Activated B cell treated with CpG ODN at 0.5 μM for 24 hours (primary cell): ENCODE measurements at regions not wholly inside any gene's neighbourhood (a gene's known extent, or its start where the extent isn't known, plus 50 kb on each side); places are given as distances from the start of the nearest gene placed in this dataset.
"Not testable (repeated sequence)": the region's sequence is repeated elsewhere in the genome, so short reads cannot be mapped to it uniquely, and the experiment has no call there.

Experiments used
- ATAC-seq: fragments of 200-7000 bp; cut with Tn5 transposase; one replicate; pipeline ENCODE4 v1.10.0; 2021; ENCODE audit warnings: low read depth, mild to moderate bottlenecking, moderate library complexity
- CTCF ChIA-PET: fragments of 350-600 bp; sonication (Branson Sonifier 250); formaldehyde crosslinking; loops from one replicate; lab custom pipeline; 2021; ENCODE audit warnings: antibody characterized with exemption; lab: Charles Lee
- POLR2A ChIA-PET: fragments of 350-600 bp; sonication (Branson Sonifier 250); formaldehyde crosslinking; loops from one replicate; lab custom pipeline; 2021; ENCODE audit warnings: antibody characterized with exemption; lab: Charles Lee
- DNase-seq: peaks from one replicate; pipeline ENCODE4 v3.0.0; 2022
- H3K27ac Mint-ChIP-seq: one replicate; pipeline ENCODE4 v1.8.0; 2020; ENCODE audit warnings: mixed read lengths
- H3K27me3 Mint-ChIP-seq: one replicate; pipeline ENCODE4 v1.8.0; 2021; ENCODE audit warnings: mixed read lengths
- H3K36me3 Mint-ChIP-seq: one replicate; pipeline ENCODE4 v1.8.0; 2021; ENCODE audit warnings: low read depth, mixed read lengths
- H3K4me1 Mint-ChIP-seq: one replicate; pipeline ENCODE4 v1.8.0; 2021; ENCODE audit warnings: mixed read lengths
- H3K4me3 Mint-ChIP-seq: one replicate; pipeline ENCODE4 v1.8.0; 2020; ENCODE audit warnings: mild to moderate bottlenecking, mixed read lengths
- H3K9me3 Mint-ChIP-seq: one replicate; pipeline ENCODE4 v1.8.0; 2020; ENCODE audit warnings: mixed read lengths
- intact Hi-C: fragments of 100-400 bp; cut with micrococcal nuclease; formaldehyde crosslinking; loops from one replicate; pipeline ENCODE4 v1.15.1; 2024
- TF ChIP-seq, protein P1 (sequence below): fragments of 200-600 bp; IDR thresholded peaks from one replicate; pipeline ENCODE4 v1.8.0; 2022; ENCODE audit warnings: antibody characterized with exemption, mild to moderate bottlenecking

DNA sequence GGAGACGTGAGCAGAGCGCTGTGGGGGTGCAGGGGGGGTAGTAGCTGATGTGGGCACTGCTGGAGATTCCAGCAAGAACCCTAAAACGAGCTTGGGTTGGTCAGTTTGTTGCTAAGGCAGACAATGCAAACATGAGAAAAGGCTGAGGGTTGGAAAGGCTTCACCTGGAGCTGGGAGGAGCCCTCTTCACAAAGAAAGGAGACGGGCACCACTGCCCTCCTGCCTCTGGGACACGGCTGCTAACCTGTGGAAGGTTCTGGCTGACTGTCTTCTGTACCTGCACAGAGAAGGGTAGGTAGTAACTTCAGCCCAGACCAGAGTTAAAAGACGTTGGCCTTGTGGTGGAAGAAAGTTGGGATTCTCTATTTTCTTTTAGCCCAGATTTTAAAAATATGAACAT, 108.7 kb downstream of the SUCLA2 start:
- H3K27me3 Mint-ChIP-seq = no peaks in the 10 kb centered on the region
- no peak overlapping the region for H3K4me3 Mint-ChIP-seq
- DNase-seq = no peak
- TF ChIP-seq, protein P1, sequence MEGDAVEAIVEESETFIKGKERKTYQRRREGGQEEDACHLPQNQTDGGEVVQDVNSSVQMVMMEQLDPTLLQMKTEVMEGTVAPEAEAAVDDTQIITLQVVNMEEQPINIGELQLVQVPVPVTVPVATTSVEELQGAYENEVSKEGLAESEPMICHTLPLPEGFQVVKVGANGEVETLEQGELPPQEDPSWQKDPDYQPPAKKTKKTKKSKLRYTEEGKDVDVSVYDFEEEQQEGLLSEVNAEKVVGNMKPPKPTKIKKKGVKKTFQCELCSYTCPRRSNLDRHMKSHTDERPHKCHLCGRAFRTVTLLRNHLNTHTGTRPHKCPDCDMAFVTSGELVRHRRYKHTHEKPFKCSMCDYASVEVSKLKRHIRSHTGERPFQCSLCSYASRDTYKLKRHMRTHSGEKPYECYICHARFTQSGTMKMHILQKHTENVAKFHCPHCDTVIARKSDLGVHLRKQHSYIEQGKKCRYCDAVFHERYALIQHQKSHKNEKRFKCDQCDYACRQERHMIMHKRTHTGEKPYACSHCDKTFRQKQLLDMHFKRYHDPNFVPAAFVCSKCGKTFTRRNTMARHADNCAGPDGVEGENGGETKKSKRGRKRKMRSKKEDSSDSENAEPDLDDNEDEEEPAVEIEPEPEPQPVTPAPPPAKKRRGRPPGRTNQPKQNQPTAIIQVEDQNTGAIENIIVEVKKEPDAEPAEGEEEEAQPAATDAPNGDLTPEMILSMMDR = no peak
- intact Hi-C loops = no loop called here
- no peaks in the 10 kb centered on the region for H3K4me1 Mint-ChIP-seq
- H3K36me3 Mint-ChIP-seq = no peaks in the 10 kb centered on the region
- H3K27ac Mint-ChIP-seq = no peak overlapping the region
- ATAC-seq = no peak
- H3K9me3 Mint-ChIP-seq = no peaks in the 10 kb centered on the region
- POLR2A ChIA-PET = no interaction called here
- CTCF ChIA-PET = no interaction called here

DNA sequence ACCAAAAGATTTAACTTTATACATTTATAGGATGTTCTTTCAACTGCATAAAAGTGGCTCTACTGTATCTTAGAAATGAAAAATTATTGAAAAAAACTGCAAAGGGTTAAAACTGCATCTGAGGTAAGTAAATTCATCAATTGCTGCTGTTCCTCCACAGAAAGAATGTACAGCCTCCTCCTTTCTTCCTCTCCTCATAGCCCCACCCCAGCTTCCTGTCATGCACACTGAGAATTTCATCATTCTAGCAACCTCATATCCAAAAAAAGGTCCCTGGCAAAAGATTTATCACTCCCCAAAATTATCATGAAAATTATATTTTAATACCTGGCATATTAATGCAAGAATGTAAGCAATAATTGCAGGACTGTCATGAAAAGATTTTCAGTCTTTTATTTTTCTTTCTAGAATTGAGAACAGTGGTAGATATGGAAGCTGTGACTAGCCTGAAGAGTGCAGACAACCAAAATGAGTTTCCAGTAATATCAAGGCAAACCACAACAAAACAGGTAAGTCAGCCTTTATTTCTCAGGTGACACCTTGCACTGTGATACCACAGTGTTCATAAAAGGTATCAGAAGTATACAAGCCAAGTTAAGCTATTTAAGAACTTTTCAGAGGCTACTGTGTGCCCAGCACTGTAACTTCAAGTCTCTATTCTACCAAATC, 110.8 kb downstream of the SUCLA2 start:
- ChIA-PET CTCF (no interaction called here), POLR2A (no interaction called here)
- TF ChIP-seq, protein P1 = no peak
- ATAC-seq (no peak), DNase-seq (no peak)
- H3K4me1 Mint-ChIP-seq = no peaks in the 10 kb centered on the region
- no peaks in the 10 kb centered on the region for H3K36me3 Mint-ChIP-seq
- intact Hi-C loops = no loop called here
- H3K9me3 Mint-ChIP-seq = no peaks in the 10 kb centered on the region
- no peak overlapping the region for H3K4me3 Mint-ChIP-seq
- H3K27ac Mint-ChIP-seq = no peak overlapping the region
- H3K27me3 Mint-ChIP-seq = no peaks in the 10 kb centered on the region

DNA sequence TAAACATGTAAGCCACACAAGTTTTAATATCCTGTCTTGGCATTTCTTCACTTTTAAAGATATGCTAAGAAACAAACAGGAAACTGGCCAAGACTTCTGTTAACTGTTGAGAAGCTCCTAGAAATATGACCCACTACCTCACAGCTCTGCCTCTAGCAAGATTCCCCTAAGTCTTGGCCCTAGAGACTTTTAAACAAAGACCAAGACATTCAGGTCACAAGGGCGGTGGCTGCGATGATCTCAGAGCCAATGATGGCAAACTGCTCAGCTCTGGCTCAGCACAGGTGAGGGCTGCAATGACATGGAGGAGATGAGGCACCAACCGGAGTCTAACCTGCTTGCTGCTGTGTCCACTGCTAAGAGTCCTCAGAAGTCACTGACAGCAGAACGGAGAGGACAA, 114.8 kb downstream of the SUCLA2 start:
- H3K36me3 Mint-ChIP-seq = no peaks in the 10 kb centered on the region
- CTCF ChIA-PET = no interaction called here
- DNase-seq (no peak), ATAC-seq (no peak)
- intact Hi-C loops = no loop called here
- no peaks in the 10 kb centered on the region for H3K4me1 Mint-ChIP-seq
- POLR2A ChIA-PET = no interaction called here
- TF ChIP-seq, protein P1 = no peak
- H3K4me3 Mint-ChIP-seq = no peak overlapping the region
- no peaks in the 10 kb centered on the region for H3K27me3 Mint-ChIP-seq
- no peak overlapping the region for H3K27ac Mint-ChIP-seq
- no peaks in the 10 kb centered on the region for H3K9me3 Mint-ChIP-seq

DNA sequence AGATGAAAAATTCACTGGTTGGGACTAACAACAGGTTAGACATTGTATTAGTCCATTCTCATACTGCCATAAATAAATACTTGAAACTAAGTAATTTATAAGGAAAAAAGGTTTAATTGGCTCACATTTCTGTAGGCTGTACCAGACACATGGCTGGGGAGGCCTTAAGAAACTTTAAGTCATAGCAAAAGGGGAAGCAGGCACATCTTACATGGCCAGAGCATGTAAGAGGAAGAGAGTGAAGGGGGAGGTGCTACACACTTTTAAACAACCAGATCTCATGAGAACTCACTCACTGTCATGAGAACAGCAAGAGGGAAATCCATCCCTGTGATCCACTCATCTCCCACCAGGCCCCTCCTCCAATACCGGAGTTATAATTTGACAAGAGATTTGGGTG, 125.9 kb downstream of the SUCLA2 start:
- Mint-ChIP-seq H3K36me3 (peaks cover 7% of the 10 kb centered on the region), H3K27ac (no peak overlapping the region), H3K4me3 (no peak overlapping the region), H3K4me1 (no peaks in the 10 kb centered on the region), H3K27me3 (no peaks in the 10 kb centered on the region), H3K9me3 (peaks cover 18% of the 10 kb centered on the region)
- no peak for DNase-seq
- ChIA-PET CTCF (no interaction called here), POLR2A (no interaction called here)
- intact Hi-C loops = no loop called here
- TF ChIP-seq, protein P1 = no peak
- ATAC-seq = no peak

DNA sequence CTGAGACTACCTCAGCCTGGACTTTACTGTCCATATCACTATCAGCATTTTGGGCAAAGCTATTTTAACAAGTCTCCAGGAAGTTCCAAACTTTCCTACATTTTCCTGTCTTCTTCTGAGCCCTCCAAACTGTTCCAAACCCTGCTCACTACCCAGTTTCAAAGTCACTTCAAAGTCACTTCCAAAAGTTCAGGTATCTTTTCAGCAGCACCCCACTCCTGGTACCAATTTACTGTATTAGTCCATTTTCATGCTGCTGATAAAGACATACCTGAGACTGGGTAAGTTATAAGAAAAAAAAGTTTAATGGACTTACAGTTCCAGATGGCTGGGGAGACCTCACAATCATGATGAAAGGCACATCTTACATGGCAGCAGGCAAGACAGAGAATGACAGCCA, 127.1 kb downstream of the SUCLA2 start:
- CTCF ChIA-PET, POLR2A ChIA-PET, H3K4me3 Mint-ChIP-seq, H3K36me3 Mint-ChIP-seq, intact Hi-C loops, DNase-seq, ATAC-seq, H3K27ac Mint-ChIP-seq, H3K4me1 Mint-ChIP-seq, H3K27me3 Mint-ChIP-seq: not testable (repeated sequence)
- H3K9me3 Mint-ChIP-seq = peaks cover 18% of the 10 kb centered on the region

DNA sequence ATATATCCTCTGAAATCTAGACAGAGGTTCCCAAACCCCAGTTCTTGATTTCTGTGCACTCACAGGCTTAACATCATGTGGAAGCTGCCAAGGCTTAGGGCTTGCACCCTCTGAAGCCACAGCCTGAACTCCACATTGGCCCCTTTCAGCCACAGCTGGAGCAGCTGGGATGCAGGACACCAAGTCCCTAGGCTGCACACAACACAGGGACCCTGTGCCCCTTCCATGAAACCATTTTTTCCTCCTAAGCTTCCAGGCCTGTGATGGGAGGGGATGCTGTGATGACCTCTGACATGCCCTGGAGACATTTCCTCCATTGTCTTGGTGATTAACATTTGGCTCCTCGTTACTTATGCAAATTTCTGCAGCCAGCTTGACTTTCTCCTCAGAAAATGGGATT, 127.8 kb downstream of the SUCLA2 start:
- H3K27me3 Mint-ChIP-seq, H3K4me1 Mint-ChIP-seq, intact Hi-C loops, DNase-seq, ATAC-seq, H3K36me3 Mint-ChIP-seq, H3K4me3 Mint-ChIP-seq, H3K27ac Mint-ChIP-seq, CTCF ChIA-PET, POLR2A ChIA-PET: not testable (repeated sequence)
- peaks cover 18% of the 10 kb centered on the region for H3K9me3 Mint-ChIP-seq
